ENCODE measurements at regions not wholly inside any gene's neighbourhood (a gene's known extent, or its start where the extent isn't known, plus 50 kb on each side); places are given as distances from the start of the nearest gene placed in this dataset.
A peak's percentile ranks its signal among the peaks of the same experiment; 100 is the strongest.
"Not testable (repeated sequence)": the region's sequence is repeated elsewhere in the genome, so short reads cannot be mapped to it uniquely, and the experiment has no call there.

DNA sequence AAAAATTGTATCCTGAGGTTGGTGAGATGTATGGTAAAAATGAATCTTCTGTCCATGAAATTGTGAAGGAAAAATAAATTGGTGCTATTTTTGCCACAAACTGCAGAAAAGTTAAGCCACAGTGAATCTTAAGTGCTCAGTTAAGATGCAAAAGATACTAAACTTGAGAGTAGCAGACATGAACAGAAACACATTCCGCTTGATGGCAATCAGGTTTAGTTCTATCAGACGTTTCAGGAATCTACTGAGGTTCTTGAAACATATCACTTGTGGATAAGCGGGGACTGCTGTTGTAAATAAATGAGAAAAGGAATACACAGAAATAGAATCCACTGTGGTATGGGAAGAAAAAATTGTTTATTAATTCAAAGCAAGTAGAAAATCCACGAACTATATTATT is 311.2 kb upstream of the PRR16 start:
- DNase-seq, result peak; percentile 17

DNA sequence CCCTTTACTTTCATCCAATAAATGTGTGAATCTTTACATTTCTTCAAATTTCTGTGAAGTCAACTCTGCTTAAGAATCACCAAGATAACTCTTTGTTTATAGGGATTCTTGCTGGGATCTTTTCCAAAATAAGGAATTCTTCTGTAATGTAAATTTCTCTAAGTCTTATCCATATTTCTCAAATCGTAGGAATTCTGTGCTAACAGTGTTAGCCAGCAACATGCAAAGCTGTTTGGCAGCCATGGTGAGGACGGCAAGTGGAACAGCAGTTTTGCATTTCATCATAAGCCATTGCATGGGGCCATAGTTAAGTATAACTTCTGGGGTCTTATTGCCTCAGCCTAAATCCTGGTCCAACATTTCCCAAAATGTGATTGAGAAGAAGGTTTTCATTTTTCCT is 310.5 kb upstream of the PRR16 start:
- no peak for DNase-seq

- no peak for DNase-seq
Measured at GRCh38 chr5:120155873-120156272, 308.2 kb upstream of the PRR16 start.

- peak; percentile 24 for DNase-seq
Measured at GRCh38 chr5:120158211-120158610, 305.9 kb upstream of the PRR16 start.

GRCh38 chr5:120159155-120159554 is 304.9 kb upstream of the PRR16 start:
- no peak for DNase-seq

- DNase-seq, result peak; percentile 90
Measured at GRCh38 chr5:120160124-120160895, 303.8 kb upstream of the PRR16 start.

DNA sequence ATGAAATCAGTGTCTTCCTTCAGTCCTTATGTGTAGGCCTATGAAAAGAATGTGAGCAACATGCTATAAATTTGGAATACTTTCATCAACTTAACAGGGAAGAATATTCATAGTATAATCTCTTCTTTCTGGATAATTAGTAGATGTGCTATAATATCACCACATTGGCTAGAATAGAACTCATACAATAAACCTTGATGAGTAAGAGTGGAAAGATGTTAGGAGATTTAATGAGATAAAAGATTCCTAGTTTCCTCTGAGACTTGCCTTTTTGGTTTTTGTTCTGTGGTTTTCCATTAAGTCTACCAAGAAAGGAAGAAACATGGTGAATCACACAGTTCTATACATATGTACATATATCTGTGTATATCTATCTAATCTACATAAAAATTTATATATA is 301.8 kb upstream of the PRR16 start:
- DNase-seq, result no peak

GRCh38 chr5:120164037-120164436 is 300.1 kb upstream of the PRR16 start:
- DNase-seq, result no peak

DNA sequence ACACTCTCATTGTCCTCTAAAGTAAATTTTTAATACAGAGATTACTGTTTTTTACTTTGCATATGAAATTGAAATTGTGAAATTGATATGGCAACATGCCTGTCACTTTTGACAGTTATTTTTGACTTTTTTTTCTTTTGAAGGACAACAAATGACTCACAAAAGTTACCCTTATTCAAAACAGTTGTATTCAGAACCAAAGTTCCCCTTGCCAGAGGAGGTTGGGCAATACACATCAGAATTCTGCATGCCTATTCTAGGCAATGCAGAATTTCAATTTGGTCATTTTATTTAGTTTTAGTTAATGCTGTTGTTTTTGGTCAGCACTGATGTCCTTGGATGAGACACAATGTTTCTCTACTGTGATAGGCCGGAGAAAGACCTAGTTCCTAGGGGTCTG is 299.1 kb upstream of the PRR16 start:
- no peak for DNase-seq

DNA sequence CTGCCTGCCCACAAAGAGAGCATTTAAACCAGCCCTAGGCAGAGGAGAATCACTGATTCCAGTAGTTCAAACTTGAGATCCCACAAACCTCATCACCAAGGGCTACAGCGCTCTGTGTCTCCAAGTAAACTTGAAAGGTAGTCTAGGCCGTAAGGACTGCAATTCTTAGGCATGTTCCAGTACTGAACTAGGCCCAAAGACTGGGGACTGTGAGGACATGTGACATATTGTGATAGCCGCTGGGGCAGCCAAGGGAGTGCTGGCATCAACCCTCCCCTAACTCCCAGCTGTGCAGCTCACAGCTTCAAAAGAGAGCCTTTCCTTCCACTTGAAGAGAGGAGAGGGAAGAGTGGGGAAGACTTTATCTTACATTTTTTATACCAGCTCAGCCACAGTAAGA is 291.0 kb upstream of the PRR16 start:
- DNase-seq, result no peak

DNA sequence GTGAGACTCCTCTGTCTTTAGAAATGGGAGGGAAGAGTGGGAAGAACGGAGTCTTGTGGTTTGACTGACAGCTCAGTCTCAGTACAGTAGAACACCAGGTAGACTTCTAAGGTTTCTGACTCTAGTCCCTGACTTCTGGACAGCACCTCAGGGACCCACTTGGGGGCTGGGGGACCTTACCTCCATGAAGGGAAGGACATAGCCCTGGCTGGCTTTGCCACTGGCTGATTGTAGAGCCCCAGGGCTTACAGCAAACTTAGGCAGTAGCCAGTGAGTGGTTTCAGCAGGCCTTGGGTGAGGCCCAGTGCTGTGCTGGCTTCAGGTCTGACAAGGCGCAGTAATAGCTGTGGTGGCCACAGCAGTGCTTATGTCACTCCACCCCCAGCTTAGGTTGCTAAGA is 290.0 kb upstream of the PRR16 start:
- no peak for DNase-seq

- not testable (repeated sequence) for DNase-seq
Measured at GRCh38 chr5:120181238-120181637, 282.9 kb upstream of the PRR16 start.

DNA sequence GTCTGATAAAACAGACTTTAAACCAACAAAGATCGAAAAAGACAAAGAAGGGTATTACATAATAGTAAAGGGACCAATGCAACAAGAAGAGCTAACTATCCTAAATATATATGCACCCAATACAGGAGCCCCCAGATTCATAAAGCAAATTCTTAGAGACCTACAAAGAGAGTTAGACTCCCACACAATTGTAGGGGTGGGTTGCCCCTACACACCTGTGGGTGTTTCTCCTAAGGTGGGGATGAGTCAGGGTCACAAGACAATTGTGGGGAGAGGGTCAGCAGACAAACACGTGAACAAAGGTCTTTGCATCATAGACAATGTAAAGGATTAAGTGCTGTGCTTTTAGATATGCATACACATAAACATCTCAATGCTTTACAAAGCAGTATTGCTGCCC is 269.4 kb upstream of the PRR16 start:
- not testable (repeated sequence) for DNase-seq

DNA sequence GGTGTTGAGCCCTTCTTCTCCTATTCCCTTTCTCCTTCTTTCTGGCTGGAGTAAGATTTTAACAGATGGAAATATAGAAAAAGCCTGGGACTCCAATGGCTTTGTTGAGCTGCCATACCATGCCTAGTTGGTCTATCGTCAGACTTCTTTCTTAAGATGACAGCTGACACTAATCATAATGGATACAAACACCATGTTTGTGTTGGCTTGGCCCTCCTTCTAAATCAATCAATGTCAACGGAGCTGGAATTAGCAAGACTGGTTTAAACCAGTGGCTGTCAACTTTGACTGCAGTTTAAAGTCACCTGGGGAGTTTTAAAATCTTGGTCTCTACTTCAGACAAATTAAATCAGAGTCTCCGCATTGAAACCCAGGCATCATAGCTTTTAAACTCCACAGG is 264.5 kb upstream of the PRR16 start:
- DNase-seq, result no peak

GRCh38 chr5:120207129-120207528 is 257.0 kb upstream of the PRR16 start:
- peak; percentile 35 for DNase-seq

DNA sequence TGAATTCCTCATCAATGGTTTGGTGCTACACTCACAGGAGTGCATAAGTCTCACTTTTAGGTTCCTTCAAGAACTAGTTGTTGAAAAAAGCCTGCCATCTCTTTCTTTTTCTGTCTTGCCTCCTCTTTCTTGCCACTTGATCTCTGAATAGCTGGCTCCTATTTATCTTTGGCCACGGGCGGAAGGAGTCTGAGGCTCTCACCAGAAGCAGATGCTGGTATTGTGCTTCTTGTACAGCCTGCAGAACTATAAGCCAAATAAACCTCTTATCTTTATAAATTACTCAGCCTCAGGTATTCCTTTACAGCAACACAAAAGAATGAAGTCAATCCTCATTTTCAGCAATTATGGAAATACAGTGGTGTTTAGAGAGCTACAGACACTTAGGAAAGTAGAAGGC is 247.1 kb upstream of the PRR16 start:
- no peak for DNase-seq

- no peak for DNase-seq
Measured at GRCh38 chr5:120219988-120220387, 244.1 kb upstream of the PRR16 start.

- no peak for DNase-seq
Measured at GRCh38 chr5:120225524-120225923, 238.6 kb upstream of the PRR16 start.

DNA sequence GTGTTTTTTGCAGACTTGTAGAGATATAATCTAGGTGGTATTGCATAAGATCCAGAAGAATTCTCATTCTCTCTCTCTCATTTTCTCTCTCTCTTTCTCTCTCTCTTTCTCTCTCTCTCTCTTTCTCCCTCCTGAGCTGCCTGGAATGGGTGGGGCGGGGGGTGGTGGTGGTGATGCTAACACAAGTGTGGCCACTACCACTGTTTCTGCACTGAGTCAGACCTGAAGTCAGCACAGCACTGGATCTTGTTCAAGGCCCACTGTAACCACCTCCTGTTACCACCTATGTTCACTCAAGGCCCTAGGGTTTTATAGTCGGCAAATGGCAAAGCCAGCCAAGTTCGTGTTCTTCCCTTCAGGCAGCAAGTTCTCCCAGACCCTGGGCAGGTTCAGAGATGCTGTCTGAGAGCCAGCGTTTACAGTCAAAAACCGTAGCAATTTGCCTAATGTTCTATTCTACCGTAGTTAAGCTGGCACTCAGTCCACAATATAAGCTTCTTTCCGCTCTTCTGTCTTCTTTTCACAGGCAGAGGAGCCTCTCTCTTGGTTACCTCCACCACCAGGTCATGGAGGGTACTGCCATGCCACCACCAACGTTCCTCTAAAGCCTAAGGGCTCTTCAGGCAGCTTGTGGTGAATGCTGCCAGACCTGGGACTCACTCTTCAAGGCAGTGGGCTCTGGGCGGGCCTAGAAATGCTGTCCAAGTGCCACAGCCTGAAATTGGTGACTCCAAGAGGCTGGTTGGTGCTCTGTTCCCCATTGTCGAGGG is 235.7 kb upstream of the PRR16 start:
- DNase-seq, result no peak

DNA sequence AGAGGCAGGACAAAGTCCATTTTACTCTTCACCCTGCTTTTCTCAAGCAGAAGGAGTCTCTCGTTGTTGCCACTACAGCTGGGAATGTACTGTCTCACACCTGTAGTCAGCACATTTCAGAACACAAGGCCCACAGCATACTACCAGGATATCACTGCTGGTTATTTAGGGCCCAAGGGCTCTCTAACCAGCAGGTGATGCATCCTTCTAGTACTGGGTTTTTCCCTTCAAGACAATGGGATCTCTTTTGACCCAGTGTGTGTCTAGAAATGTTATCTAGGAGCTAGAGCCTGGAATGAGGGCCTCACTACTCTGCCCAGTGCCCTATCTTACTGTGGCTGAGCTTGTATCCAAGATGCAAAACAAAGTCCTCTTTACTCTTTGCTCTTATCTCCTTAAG is 235.1 kb upstream of the PRR16 start:
- no peak for DNase-seq

DNA sequence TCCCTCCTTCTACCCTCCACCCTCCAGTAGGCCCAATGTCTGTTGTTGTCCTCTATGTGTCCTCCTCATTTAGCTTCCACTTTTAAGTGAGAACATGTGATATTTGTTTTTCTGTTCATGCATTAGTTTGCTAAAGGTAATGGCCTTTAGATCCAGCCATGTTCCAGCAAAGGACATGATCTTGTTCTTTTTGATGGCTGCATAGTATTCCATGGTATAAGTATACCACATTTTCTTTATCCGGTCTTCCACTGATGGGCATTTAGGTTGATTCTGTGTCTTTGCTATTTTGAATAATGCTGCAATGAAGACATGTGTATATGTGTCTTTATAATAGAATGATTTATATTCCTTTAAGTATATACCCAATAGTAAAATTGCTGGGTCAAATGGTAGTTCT is 232.5 kb upstream of the PRR16 start:
- no peak for DNase-seq

- no peak for DNase-seq
Measured at GRCh38 chr5:120236360-120236759, 227.7 kb upstream of the PRR16 start.

- no peak for DNase-seq
Measured at GRCh38 chr5:120239086-120239485, 225.0 kb upstream of the PRR16 start.

GRCh38 chr5:120240706-120241105 is 223.4 kb upstream of the PRR16 start:
- no peak for DNase-seq

DNA sequence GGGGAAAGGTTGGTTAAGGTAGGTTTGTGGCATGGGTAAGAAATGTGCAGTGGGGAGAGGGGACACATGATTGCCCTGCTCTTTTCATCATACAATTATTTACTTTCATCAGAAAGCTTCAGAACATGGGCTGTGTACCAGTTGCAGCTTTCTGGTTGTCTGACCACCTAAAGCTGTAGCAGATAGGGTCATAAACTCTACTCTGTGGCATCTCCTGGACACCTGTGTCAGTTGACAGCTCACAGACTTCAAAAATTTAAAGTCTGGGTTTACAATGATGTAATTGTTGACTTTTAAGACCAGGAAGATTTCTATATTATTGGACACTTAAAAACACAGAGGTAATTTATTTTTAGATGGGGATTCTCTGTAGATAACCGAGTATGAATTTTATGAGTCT is 222.7 kb upstream of the PRR16 start:
- DNase-seq, result no peak

Data from HCEC 1CT (cell line).